Stromal cell of bone marrow (primary cell): ENCODE measurements at regions not wholly inside any gene's neighbourhood (a gene's known extent, or its start where the extent isn't known, plus 50 kb on each side); places are given as distances from the start of the nearest gene placed in this dataset.
A peak's percentile ranks its signal among the peaks of the same experiment; 100 is the strongest.
"Not testable (repeated sequence)": the region's sequence is repeated elsewhere in the genome, so short reads cannot be mapped to it uniquely, and the experiment has no call there.

Source experiments
- DNase-seq: peaks from one replicate; pipeline ENCODE4 v3.0.0-alpha.2; 2012; ENCODE audit warnings: low read depth

GRCh38 chr5:163352531-163352930 lies 84.9 kb upstream of the CCNG1 start:
- no peak for DNase-seq

DNA sequence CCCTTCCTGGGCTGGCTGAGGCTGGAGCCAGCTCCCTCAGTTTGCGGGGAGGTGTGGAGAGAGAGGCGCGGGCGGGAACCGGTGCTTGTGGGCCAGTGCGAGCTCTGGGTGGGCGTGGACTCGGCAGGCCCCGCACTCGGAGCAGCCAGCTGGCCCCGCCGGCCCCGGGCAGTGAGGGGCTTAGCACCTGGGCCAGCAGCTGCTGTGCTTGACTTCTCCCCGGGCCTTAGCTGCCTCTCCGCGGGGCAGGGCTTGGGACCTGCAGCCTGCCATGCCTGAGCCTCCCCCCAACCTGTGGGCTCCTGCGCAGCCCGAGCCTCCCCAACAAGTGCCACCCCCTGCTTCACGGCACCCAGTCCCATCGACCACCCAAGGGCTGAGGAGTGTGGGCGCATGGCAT lies 81.6 kb upstream of the CCNG1 start:
- not testable (repeated sequence) for DNase-seq

DNA sequence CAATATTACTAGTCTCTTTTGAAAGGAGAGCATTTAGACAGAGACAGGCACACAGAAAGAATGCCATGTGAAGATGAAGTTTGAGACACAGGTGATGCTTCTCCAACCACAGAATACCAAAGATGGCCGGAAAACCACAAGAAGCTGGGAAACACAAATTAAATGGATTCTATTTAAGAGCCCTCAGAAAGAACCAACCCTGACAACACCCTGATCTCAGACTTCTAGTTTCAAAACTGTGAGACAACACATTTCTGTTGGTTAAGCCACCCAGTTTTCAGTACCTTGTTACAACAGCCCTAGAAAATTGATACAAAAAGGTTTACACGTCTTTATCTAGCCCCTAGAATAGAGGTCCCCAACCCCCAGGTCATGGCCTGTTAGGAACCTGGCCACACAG lies 79.8 kb upstream of the CCNG1 start:
- no peak for DNase-seq

DNA sequence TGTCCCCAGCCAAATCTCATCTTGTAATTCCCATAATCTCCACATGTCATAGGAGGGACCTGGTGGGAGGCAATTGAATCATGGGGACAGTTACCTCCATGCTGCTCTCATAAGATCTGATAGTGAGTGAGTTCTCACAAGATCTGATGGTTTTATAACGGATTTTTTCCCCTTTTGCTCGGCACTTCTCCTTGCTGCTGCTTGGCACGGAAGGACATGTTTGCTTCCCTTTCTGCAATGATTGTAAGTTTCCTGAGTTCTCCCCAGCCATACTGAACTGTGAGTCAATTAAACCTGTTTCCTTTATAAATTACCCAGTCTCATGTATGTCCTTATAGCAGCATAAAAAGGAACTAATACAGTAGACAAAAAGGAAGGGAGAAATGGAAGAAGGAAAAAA lies 76.7 kb upstream of the CCNG1 start:
- no peak for DNase-seq

GRCh38 chr5:163361450-163361849 lies 75.9 kb upstream of the CCNG1 start:
- no peak for DNase-seq

DNA sequence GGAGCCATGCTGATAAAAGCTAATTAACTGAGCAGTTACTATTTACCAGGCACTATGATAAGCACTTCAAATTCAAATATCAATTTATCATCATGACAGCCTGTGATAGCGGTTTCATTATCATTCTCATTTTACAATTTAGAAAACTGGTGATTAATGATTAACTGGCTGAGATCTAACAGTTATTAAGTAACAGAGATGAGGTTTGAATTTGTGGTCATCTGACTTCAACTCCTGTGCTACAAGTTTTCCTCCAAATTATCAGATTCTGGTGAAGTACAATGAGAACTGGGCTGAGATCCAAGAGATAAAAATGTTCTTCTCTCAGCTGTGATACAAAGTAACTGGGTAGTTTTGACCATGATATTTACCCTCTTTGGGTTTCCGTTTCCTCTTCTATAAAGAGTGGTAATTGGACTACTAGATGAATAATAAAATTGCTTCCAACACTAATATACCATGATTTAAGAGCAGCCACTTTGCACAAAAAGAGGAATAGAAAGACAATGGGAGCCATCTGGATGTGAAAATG lies 74.5 kb upstream of the CCNG1 start:
- DNase-seq: no peak

DNA sequence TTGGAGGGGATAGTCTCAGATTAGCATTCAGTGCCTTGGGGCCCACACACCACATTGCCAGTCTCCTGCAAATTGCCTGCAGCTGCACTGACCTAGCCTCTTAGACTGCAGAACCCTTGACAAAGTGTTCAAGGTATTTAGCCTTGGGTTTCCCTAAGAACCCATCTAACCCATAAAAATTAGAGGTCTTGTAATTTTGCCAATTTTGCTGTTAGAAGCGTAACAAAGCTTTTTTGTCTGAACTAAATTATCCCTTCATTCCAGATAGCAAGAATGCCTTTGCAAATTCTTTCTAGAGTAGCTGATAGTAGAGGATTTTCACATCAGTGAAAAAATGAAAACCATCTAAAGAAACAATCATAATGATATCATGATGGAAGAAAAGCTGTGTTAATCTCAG lies 74.0 kb upstream of the CCNG1 start:
- DNase-seq: no peak

DNA sequence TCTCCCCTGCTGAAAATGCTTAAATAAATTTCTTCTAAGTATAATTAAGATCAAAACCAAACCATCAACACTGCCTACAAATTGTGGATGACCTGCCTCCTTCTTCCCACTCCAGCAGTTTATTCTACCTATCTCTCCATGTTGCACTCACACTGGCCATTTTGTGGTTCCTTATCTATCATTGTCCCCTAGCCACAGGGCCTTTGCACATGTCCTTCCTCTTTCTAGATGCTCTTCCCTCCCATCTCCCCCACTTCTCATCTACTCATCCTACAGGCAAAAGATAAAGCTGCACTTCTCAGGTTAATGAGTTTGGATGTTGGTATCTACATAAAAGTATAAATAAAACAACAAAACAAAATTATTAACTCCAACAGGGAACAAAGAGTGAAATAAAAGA lies 70.6 kb upstream of the CCNG1 start:
- no peak for DNase-seq

DNA sequence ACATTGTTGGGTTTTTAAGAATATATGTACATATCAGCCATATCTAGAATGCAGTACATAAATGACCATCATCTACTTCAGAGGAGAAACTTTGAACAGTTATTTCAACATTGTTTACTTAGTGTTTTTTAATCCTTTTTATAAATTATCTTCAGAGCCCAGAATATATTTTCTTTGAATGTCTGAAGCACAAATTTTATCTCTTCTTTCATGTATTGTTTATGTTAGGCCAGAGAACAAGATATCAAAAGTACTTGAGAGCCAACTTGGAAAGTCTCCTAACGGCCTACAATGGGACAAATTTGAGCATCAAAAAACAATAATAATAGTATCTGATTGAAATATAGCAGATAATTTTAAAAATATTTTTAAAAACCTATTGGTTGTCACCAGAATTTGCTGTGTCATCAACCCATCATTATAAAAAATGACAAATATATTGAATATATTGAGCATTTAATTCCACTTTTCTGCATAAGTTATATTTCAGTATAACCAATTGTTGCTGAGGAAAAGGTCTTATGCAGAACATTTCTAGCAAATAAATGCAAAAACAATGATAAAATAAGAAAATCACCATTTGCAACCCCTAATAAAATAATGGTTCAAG lies 67.5 kb upstream of the CCNG1 start:
- no peak for DNase-seq

DNA sequence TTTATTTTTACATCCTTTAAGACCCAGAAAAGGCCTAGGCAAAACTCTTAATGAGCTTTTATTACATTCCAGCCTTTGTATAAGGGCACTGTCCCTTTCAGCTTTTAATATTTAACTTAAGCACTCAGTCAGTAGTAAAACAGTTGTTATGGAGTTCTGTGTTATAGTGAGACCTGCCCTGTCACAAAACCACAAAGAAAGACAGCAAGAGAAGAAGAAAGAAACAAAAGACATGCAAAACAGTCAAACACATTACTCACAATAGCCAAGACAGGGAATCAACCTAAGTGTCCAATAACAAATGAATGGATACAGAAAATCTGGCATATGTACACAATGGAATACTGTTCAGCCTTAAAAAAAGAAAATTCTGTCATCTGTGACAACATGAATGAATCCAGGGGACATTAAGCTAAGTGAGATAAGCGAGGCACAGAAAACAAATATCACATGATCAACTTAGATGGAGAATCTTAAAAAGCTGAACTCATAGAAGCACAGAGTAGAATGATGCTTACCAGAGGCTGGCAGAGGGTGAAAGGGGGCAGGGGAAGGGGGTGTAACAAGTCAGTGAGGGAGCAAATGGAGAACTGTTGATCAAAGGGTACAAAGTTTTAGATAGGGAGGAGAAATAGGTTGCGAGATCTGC lies 63.8 kb upstream of the CCNG1 start:
- no peak for DNase-seq

DNA sequence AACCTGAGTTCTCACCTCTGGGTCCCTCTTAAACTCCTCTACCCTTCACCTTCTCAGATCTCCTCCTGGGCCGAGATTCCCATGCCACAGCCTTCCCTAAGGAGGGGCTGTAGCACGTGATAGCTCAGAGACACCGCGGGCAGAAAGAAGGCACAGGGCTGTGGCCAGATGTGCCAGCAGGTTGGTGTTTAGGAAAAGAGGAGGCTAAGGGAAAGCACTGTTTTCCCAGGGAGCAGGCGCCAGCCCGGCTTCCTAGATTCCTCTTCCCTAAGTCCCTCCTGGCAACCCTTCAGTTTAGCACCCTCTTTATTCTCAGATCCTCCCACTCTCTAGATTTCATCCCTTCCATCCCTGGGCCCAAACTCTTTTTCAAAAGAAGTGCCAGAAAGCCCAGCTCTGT lies 59.4 kb upstream of the CCNG1 start:
- DNase-seq: no peak

DNA sequence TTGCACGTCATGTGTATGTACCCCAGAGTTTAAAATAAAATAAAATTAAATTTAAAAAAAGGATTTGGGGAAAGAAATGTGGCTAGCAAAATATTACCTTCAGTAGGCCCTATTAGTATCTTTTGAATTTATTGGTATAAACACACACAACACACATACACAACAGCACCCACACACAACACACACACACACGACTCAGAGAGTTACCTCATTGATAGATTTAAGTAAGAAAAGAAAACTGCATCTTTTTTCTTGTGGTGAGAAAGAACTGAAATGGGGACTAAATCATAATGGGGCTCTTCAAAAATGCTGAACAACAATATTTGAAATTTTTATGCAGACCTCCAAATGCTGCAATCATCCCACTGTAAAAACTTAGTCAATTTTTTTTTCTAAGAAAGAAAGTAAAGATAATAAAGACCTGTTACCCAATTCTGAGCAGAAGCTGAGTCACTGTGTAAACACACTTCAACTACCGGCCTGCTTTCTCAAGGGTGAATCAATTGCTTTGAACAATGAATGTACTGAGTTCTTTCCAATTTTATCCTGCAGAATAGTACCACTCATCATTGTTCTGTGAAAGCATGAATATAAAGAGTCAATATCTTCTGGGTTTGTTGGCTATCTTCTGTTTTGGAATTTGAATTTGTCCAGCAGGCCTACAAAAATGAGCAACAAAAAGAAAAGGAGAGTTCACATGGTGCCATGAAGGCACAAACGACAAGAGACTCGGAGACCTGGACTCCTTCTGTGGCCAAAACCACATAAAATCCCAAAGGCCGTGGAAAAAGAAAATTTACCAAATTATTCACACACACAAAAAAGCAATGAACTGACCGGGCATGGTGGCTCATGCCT lies 57.9 kb upstream of the CCNG1 start:
- peak; percentile 81 for DNase-seq

DNA sequence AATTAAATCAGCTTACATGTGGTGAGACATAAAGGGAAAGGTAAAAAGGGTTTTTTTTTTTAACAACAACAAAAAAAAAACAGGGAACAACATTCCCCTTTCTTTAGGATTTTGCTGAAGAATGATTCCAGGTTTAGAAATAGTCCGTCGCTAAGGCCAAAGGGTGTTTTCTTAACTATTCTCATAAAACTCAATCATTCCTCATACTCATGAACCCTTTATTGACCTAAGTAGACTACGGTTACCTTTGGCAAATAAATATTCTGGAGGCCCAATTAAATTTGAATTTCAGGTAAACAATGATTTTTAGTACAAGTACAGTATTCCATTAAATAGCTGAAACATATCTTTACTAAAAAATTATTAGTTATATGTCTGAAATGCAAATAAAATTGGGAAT lies 55.6 kb upstream of the CCNG1 start:
- no peak for DNase-seq

DNA sequence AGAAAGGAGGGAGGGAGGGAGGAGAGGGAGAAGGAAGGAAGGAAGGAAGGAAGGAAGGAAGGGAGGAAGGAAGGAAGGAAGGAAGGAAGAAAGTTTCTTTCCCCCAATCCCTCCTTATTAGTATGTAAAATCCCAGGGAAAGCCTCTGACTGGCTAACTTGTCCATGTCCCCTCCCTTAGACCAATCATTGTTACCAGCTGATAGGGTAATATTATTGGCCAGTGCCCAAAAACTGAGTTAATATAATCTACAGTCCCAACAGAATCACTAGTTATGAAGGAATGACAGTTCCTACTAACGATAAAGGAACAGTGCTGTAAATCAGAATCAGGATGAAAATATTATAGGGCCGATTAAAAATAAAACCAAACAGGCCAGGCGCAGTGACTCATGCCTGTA lies 53.6 kb upstream of the CCNG1 start:
- DNase-seq: no peak

- no peak for DNase-seq
Observed at GRCh38 chr5:163384669-163385068, 52.7 kb upstream of the CCNG1 start.

GRCh38 chr5:163385271-163385670 lies 52.1 kb upstream of the CCNG1 start:
- peak; percentile 77 for DNase-seq

- no peak for DNase-seq
Observed at GRCh38 chr5:163385824-163386223, 51.6 kb upstream of the CCNG1 start.

GRCh38 chr5:163386352-163386751 lies 51.0 kb upstream of the CCNG1 start:
- DNase-seq: no peak

DNA sequence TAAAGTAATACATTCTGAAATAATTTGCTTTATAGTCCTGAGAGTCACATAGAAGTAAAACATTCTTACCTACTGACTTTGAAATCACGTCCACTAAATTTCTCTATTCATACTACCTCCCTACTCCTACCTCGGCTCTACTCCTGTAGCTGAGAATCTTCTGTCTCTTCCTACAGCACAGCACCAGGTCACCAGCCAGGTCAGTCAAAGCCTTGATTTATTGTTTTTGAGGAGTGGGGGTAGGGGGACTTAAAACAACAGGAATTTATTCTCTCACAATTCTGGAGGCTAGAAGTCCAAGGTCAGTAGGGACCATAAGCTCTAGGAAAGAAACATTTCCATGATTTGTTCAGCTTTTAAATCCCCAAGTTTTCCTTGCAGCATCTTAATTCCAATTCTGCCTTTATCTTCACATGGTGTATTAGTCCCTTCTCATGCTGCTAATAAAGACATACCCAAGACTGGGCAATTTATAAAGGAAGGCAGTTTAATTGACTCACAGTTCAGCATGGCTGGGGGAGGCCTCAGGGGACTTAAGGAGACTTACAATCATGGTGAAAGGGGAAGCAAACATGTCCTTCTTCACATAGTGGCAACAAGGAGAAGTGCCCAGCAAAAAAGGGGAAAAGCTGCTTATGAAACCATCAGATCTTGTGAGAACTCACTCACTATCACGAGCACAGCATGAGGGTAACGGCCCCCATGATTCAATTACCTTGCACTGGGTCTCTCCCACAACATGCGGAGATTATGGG lies 49.6 kb upstream of the CCNG1 start:
- DNase-seq: no peak
